Fibroblast of lung (primary cell): ENCODE measurements at regions not wholly inside any gene's neighbourhood (a gene's known extent, or its start where the extent isn't known, plus 50 kb on each side); places are given as distances from the start of the nearest gene placed in this dataset.
"Not testable (repeated sequence)": the region's sequence is repeated elsewhere in the genome, so short reads cannot be mapped to it uniquely, and the experiment has no call there.

Source experiments
- DNase-seq, 2 donors: peaks; one replicate each; pipeline versions ENCODE4 v3.0.0 to v3.0.0-alpha.2; 2010; ENCODE audit warnings: low read depth in 2 of 2
- H2AFZ ChIP-seq: 2 replicates; pipeline ENCODE4 v1.5.1; 2012; ENCODE audit warnings: low read length, control low read depth, inconsistent platforms
- H3K27ac ChIP-seq: 2 replicates; pipeline ENCODE4 v1.5.1; 2011; ENCODE audit warnings: low read length, control low read depth; ENCODE audit not compliant: insufficient read depth
- H3K27me3 ChIP-seq: 2 replicates; pipeline ENCODE4 v1.5.1; 2011; ENCODE audit warnings: mild to moderate bottlenecking, low read length; ENCODE audit not compliant: control insufficient read depth, insufficient read depth
- H3K36me3 ChIP-seq: 2 replicates; pipeline ENCODE4 v1.5.1; 2011; ENCODE audit warnings: low read length; ENCODE audit not compliant: control insufficient read depth, insufficient read depth
- H3K4me1 ChIP-seq: 2 replicates; pipeline ENCODE4 v1.5.1; 2011; ENCODE audit warnings: low read length; ENCODE audit not compliant: control insufficient read depth, insufficient read depth; ENCODE audit errors: extremely low read depth
- H3K4me2 ChIP-seq: 2 replicates; pipeline ENCODE4 v1.5.1; 2011; ENCODE audit warnings: low read length, control low read depth; ENCODE audit not compliant: insufficient read depth; ENCODE audit errors: extremely low read depth
- H3K4me3 ChIP-seq, 4 experiments: fragments of 200-600 bp in 1 of 4; sonication (generic) in 1 of 4; replicated peaks in 1 of 4; 2 replicates each; pipeline ENCODE4 v1.5.1; 2011 to 2016; ENCODE audit warnings: low read length in 4 of 4, low read depth in 3 of 4, mild to moderate bottlenecking in 3 of 4, control low read depth in 2 of 4, inconsistent platforms in 1 of 4, mixed read lengths in 1 of 4; ENCODE audit not compliant: insufficient read depth in 1 of 4; ENCODE audit errors: control extremely low read depth in 1 of 4
- H3K79me2 ChIP-seq: 2 replicates; pipeline ENCODE4 v1.5.1; 2012; ENCODE audit warnings: mild to moderate bottlenecking, low read length, inconsistent platforms; ENCODE audit not compliant: control insufficient read depth, insufficient read depth
- H3K9ac ChIP-seq: 2 replicates; pipeline ENCODE4 v1.5.1; 2011; ENCODE audit warnings: mild to moderate bottlenecking, low read length, control low read depth; ENCODE audit not compliant: insufficient read depth
- H3K9me3 ChIP-seq: 2 replicates; pipeline ENCODE4 v1.5.1; 2012; ENCODE audit warnings: low read depth, low read length; ENCODE audit not compliant: control insufficient read depth, insufficient read depth
- H4K20me1 ChIP-seq: 2 replicates; pipeline ENCODE4 v1.5.1; 2011; ENCODE audit warnings: low read length; ENCODE audit not compliant: control insufficient read depth, insufficient read depth; ENCODE audit errors: extremely low read depth
- CTCF ChIP-seq, 2 donors: IDR thresholded peaks in 1 of 2; conservative IDR thresholded peaks in 1 of 2; 1 replicate in 1 of 2; 2 replicates in 1 of 2; pipeline ENCODE4 v1.5.1; 2011 to 2012; ENCODE audit warnings: low read length in 2 of 2, control low read depth in 1 of 2, inconsistent platforms in 1 of 2, low read depth in 1 of 2, mild to moderate bottlenecking in 1 of 2
- EZH2 ChIP-seq: IDR thresholded peaks from 2 replicates; pipeline ENCODE4 v1.5.1; 2012; ENCODE audit warnings: low read length, control low read depth, mild to moderate bottlenecking; ENCODE audit errors: missing control alignments

- H3K4me1 ChIP-seq, result no peaks in the 10 kb centered on the region
- H3K4me2 ChIP-seq, result no peak overlapping the region
- no peaks in the 10 kb centered on the region for H3K79me2 ChIP-seq
- H4K20me1 ChIP-seq, result no peaks in the 10 kb centered on the region
- H2AFZ ChIP-seq, result no peak overlapping the region
- H3K27ac ChIP-seq, result no peak overlapping the region
- no peak overlapping the region for H3K9ac ChIP-seq
- H3K4me3 ChIP-seq, result no peak overlapping the region
- TF ChIP-seq EZH2, result no peak
- TF ChIP-seq CTCF (conservative IDR thresholded peaks at IDR 0.05 in 1 of 2, IDR thresholded peaks at IDR 0.05 in 1 of 2; ENCODE audit: low read depth in 1 of 2, low read length in 2 of 2), result no peak
- no peaks in the 10 kb centered on the region for H3K27me3 ChIP-seq
- H3K9me3 ChIP-seq, result no peaks in the 10 kb centered on the region
- no peak for DNase-seq
- no peaks in the 10 kb centered on the region for H3K36me3 ChIP-seq
These were observed 812.6 kb downstream of the ZPLD1 start for GRCh38 chr3:103247459-103247858.

GRCh38 chr3:103254827-103255226, 820.0 kb downstream of the ZPLD1 start:
- H3K4me3 ChIP-seq, H3K9ac ChIP-seq, H4K20me1 ChIP-seq, DNase-seq, H3K4me1 ChIP-seq, H3K4me2 ChIP-seq, H3K79me2 ChIP-seq, H3K27me3 ChIP-seq, H3K36me3 ChIP-seq, H3K9me3 ChIP-seq, H2AFZ ChIP-seq, H3K27ac ChIP-seq: not testable (repeated sequence)

- no peak for DNase-seq
- no peak overlapping the region for H3K27ac ChIP-seq
- H3K4me2 ChIP-seq, result no peak overlapping the region
- H4K20me1 ChIP-seq, result no peaks in the 10 kb centered on the region
- TF ChIP-seq EZH2 (no peak), CTCF (conservative IDR thresholded peaks at IDR 0.05 in 1 of 2, IDR thresholded peaks at IDR 0.05 in 1 of 2; ENCODE audit: low read depth in 1 of 2, low read length in 2 of 2) (no peak)
- H3K9ac ChIP-seq, result no peak overlapping the region
- H3K4me1 ChIP-seq, result no peaks in the 10 kb centered on the region
- H3K9me3 ChIP-seq, result no peaks in the 10 kb centered on the region
- no peak overlapping the region for H2AFZ ChIP-seq
- H3K79me2 ChIP-seq, result no peaks in the 10 kb centered on the region
- no peaks in the 10 kb centered on the region for H3K27me3 ChIP-seq
- H3K36me3 ChIP-seq, result no peaks in the 10 kb centered on the region
- no peak overlapping the region for H3K4me3 ChIP-seq
These were observed 834.5 kb downstream of the ZPLD1 start for GRCh38 chr3:103269287-103269686.

DNA sequence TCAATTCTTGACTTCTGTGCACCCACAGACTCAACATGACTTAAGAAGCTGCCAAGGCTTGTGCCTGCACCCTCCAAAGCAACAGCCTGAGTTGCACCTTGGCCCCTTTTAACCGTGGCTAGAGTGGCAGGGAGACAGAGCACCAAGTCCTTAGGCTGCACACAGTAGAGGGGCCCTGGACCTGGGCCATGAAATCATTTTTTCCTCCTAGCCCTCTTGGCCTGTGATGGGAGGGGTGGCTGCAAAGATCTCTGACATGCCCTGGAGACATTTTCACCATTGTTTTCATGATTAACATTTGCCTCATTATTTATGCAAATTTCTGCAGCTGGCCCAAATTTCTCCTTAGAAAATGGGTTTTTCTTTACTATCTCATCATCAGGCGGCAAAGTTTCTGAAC, 836.8 kb downstream of the ZPLD1 start:
- no peaks in the 10 kb centered on the region for H3K79me2 ChIP-seq
- H3K36me3 ChIP-seq, result no peaks in the 10 kb centered on the region
- H3K9me3 ChIP-seq, result no peaks in the 10 kb centered on the region
- H4K20me1 ChIP-seq, result no peaks in the 10 kb centered on the region
- H3K4me3 ChIP-seq, result no peak overlapping the region
- H2AFZ ChIP-seq, result no peak overlapping the region
- no peaks in the 10 kb centered on the region for H3K27me3 ChIP-seq
- H3K27ac ChIP-seq, result no peak overlapping the region
- TF ChIP-seq CTCF (conservative IDR thresholded peaks at IDR 0.05 in 1 of 2, IDR thresholded peaks at IDR 0.05 in 1 of 2; ENCODE audit: low read depth in 1 of 2, low read length in 2 of 2) (no peak), EZH2 (no peak)
- no peaks in the 10 kb centered on the region for H3K4me1 ChIP-seq
- H3K4me2 ChIP-seq, result no peak overlapping the region
- DNase-seq, result no peak
- no peak overlapping the region for H3K9ac ChIP-seq
